Liver (tissue), 3 donors: ENCODE measurements at regions not wholly inside any gene's neighbourhood (a gene's known extent, or its start where the extent isn't known, plus 50 kb on each side); places are given as distances from the start of the nearest gene placed in this dataset.

Experiments
- FOXA1 ChIP-seq: IDR thresholded peaks from 2 replicates; pipeline ENCODE4 v1.6.1; 2016; ENCODE audit warnings: antibody characterized with exemption
- JUND ChIP-seq, 2 donors: IDR thresholded peaks; 2 replicates each; pipeline ENCODE4 v1.6.1; 2016; ENCODE audit warnings: antibody characterized with exemption in 2 of 2
- RAD21 ChIP-seq, 2 donors: IDR thresholded peaks; 2 replicates each; pipeline ENCODE4 v1.6.1; 2016; ENCODE audit warnings: antibody characterized with exemption in 2 of 2, mild to moderate bottlenecking in 2 of 2
- TAF1 ChIP-seq: conservative IDR thresholded peaks from 2 replicates; pipeline ENCODE4 v1.6.1; 2016; ENCODE audit warnings: antibody characterized with exemption, mild to moderate bottlenecking
- TF ChIP-seq, protein P1 (sequence below): IDR thresholded peaks from 2 replicates; pipeline ENCODE4 v1.6.1; 2016; ENCODE audit warnings: antibody characterized with exemption
- TF ChIP-seq, protein P2 (sequence below): IDR thresholded peaks from 2 replicates; pipeline ENCODE4 v1.6.1; 2016; ENCODE audit warnings: antibody characterized with exemption, mild to moderate bottlenecking
- TF ChIP-seq, protein P3 (sequence below): fragments of 150-350 bp; IDR thresholded peaks from 2 replicates; pipeline ENCODE4 v1.5.1; 2017; ENCODE audit warnings: improper control_type of control experiment, low read depth, low read length; ENCODE audit not compliant: missing input control
- donor health status: healthy.
- donor health status: healthy.

GRCh38 chr2:20125616-20126015, 74.2 kb upstream of the LAPTM4A start:
- TF ChIP-seq, protein P1, sequence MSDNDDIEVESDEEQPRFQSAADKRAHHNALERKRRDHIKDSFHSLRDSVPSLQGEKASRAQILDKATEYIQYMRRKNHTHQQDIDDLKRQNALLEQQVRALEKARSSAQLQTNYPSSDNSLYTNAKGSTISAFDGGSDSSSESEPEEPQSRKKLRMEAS = no peak
- TF ChIP-seq, protein P2, sequence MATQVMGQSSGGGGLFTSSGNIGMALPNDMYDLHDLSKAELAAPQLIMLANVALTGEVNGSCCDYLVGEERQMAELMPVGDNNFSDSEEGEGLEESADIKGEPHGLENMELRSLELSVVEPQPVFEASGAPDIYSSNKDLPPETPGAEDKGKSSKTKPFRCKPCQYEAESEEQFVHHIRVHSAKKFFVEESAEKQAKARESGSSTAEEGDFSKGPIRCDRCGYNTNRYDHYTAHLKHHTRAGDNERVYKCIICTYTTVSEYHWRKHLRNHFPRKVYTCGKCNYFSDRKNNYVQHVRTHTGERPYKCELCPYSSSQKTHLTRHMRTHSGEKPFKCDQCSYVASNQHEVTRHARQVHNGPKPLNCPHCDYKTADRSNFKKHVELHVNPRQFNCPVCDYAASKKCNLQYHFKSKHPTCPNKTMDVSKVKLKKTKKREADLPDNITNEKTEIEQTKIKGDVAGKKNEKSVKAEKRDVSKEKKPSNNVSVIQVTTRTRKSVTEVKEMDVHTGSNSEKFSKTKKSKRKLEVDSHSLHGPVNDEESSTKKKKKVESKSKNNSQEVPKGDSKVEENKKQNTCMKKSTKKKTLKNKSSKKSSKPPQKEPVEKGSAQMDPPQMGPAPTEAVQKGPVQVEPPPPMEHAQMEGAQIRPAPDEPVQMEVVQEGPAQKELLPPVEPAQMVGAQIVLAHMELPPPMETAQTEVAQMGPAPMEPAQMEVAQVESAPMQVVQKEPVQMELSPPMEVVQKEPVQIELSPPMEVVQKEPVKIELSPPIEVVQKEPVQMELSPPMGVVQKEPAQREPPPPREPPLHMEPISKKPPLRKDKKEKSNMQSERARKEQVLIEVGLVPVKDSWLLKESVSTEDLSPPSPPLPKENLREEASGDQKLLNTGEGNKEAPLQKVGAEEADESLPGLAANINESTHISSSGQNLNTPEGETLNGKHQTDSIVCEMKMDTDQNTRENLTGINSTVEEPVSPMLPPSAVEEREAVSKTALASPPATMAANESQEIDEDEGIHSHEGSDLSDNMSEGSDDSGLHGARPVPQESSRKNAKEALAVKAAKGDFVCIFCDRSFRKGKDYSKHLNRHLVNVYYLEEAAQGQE = no peak
- TF ChIP-seq, protein P3, sequence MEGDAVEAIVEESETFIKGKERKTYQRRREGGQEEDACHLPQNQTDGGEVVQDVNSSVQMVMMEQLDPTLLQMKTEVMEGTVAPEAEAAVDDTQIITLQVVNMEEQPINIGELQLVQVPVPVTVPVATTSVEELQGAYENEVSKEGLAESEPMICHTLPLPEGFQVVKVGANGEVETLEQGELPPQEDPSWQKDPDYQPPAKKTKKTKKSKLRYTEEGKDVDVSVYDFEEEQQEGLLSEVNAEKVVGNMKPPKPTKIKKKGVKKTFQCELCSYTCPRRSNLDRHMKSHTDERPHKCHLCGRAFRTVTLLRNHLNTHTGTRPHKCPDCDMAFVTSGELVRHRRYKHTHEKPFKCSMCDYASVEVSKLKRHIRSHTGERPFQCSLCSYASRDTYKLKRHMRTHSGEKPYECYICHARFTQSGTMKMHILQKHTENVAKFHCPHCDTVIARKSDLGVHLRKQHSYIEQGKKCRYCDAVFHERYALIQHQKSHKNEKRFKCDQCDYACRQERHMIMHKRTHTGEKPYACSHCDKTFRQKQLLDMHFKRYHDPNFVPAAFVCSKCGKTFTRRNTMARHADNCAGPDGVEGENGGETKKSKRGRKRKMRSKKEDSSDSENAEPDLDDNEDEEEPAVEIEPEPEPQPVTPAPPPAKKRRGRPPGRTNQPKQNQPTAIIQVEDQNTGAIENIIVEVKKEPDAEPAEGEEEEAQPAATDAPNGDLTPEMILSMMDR = no peak
- TF ChIP-seq TAF1 = no peak
- TF ChIP-seq JUND (IDR thresholded peaks at IDR 0.05) = no peak
- TF ChIP-seq RAD21 (IDR thresholded peaks at IDR 0.05) = no peak
- TF ChIP-seq FOXA1 = no peak
